Endothelial cell of umbilical vein (primary cell): ENCODE measurements at regions not wholly inside any gene's neighbourhood (a gene's known extent, or its start where the extent isn't known, plus 50 kb on each side); places are given as distances from the start of the nearest gene placed in this dataset.

Source experiments
- BruUV-seq: library from RNA; stranded (reverse); fragments of 400-500 nt; replicated peaks from 2 replicates; lab custom pipeline; 2021; lab: Mats Ljungman, UMichigan
- CTCF ChIA-PET: fragments of 300-600, 350-600 bp; sonication (Branson Sonifier 250); formaldehyde crosslinking; loops from one replicate; lab custom pipeline; 2021; ENCODE audit warnings: antibody characterized with exemption, inconsistent platforms; lab: Charles Lee
- POLR2A ChIA-PET: fragments of 300-600, 350-600 bp; sonication (Branson Sonifier 250); formaldehyde crosslinking; loops from one replicate; lab custom pipeline; 2021; ENCODE audit warnings: antibody characterized with exemption, inconsistent platforms; lab: Charles Lee
- DNase-seq: peaks from one replicate; pipeline ENCODE4 v3.0.0-alpha.2; 2011; ENCODE audit warnings: low read depth, low spot score
- FAIRE-seq: peaks from 2 replicates; lab custom pipeline; 2011; peaks lifted over from hg19 to GRCh38; lab: Jason Lieb, UNC
- H2AFZ ChIP-seq: 2 replicates; pipeline ENCODE4 v1.6.0; 2012; ENCODE audit warnings: low read depth, low read length, control low read depth, inconsistent platforms
- H3K27ac ChIP-seq: 2 replicates; pipeline ENCODE4 v1.5.1; 2011; ENCODE audit warnings: low read depth, mild to moderate bottlenecking, control low read depth, low read length, moderate library complexity; ENCODE audit not compliant: insufficient read depth
- H3K27me3 ChIP-seq, 2 experiments: 2 replicates each; pipeline versions ENCODE4 v1.6.0 to v1.6.1; 2011; ENCODE audit warnings: low read length in 2 of 2, mixed read lengths in 1 of 2; ENCODE audit not compliant: control insufficient read depth in 2 of 2, insufficient read depth in 2 of 2
- H3K36me3 ChIP-seq, 2 experiments: 2 replicates in 1 of 2; 3 replicates in 1 of 2; pipeline ENCODE4 v1.5.1; 2011; ENCODE audit warnings: low read length in 2 of 2, mild to moderate bottlenecking in 1 of 2, moderate library complexity in 1 of 2; ENCODE audit not compliant: control insufficient read depth in 2 of 2, insufficient read depth in 2 of 2; ENCODE audit errors: extremely low read depth in 1 of 2
- H3K4me1 ChIP-seq: 3 replicates; pipeline ENCODE4 v1.5.1; 2011; ENCODE audit warnings: mild to moderate bottlenecking, low read length; ENCODE audit not compliant: control insufficient read depth, insufficient read depth; ENCODE audit errors: extremely low read depth
- H3K4me2 ChIP-seq: 2 replicates; pipeline ENCODE4 v1.6.1; 2011; ENCODE audit warnings: low read length, control low read depth, mixed read lengths; ENCODE audit not compliant: insufficient read depth
- H3K4me3 ChIP-seq, 3 experiments: fragments of 200-600 bp in 1 of 3; sonication (generic), shearing (Covaris generic) in 1 of 3; replicated peaks in 1 of 3; 2 replicates each; pipeline ENCODE4 v1.5.1; 2011 to 2016; ENCODE audit warnings: control low read depth in 3 of 3, low read length in 3 of 3, mild to moderate bottlenecking in 2 of 3, inconsistent platforms in 1 of 3, low read depth in 1 of 3, moderate library complexity in 1 of 3; ENCODE audit not compliant: insufficient read depth in 1 of 3
- H3K79me2 ChIP-seq: 2 replicates; pipeline ENCODE4 v1.6.0; 2012; ENCODE audit warnings: low read length, inconsistent platforms; ENCODE audit not compliant: control insufficient read depth, insufficient read depth
- H3K9ac ChIP-seq: replicated peaks from 2 replicates; pipeline ENCODE3; 2011; ENCODE audit warnings: low read length, control low read depth; ENCODE audit not compliant: insufficient read depth; ENCODE audit errors: extremely low read depth
- H3K9me1 ChIP-seq: replicated peaks from 3 replicates; pipeline ENCODE4 v1.6.0; 2011; ENCODE audit warnings: mild to moderate bottlenecking, low read length; ENCODE audit not compliant: control insufficient read depth, insufficient read depth; ENCODE audit errors: extremely low read depth
- H3K9me3 ChIP-seq: replicated peaks from 2 replicates; pipeline ENCODE4 v1.5.1; 2012; ENCODE audit warnings: low read length, inconsistent platforms; ENCODE audit not compliant: control insufficient read depth, insufficient read depth
- H4K20me1 ChIP-seq: replicated peaks from 2 replicates; pipeline ENCODE3; 2011; ENCODE audit warnings: mild to moderate bottlenecking, low read length; ENCODE audit not compliant: control insufficient read depth, insufficient read depth; ENCODE audit errors: extremely low read depth
- EZH2 ChIP-seq: IDR thresholded peaks from 2 replicates; pipeline ENCODE4 v1.6.1; 2012; ENCODE audit warnings: borderline replicate concordance, low read depth, mild to moderate bottlenecking, moderate library complexity, low read length, inconsistent platforms; ENCODE audit not compliant: severe bottlenecking
- FOS ChIP-seq: IDR thresholded peaks from 2 replicates; pipeline ENCODE4 v1.6.1; 2011; ENCODE audit warnings: mild to moderate bottlenecking, low read length, moderate library complexity, borderline replicate concordance; ENCODE audit not compliant: insufficient read depth
- GATA2 ChIP-seq: IDR thresholded peaks from 2 replicates; pipeline ENCODE4 v1.7.0; 2011; ENCODE audit warnings: low read depth, mild to moderate bottlenecking, moderate library complexity, mixed read lengths, low read length; ENCODE audit not compliant: insufficient read length, insufficient read depth
- JUN ChIP-seq: IDR thresholded peaks from 2 replicates; pipeline ENCODE4 v1.6.1; 2011; ENCODE audit warnings: borderline replicate concordance, low read depth; ENCODE audit not compliant: insufficient read length, insufficient read depth
- MAX ChIP-seq: IDR thresholded peaks from 2 replicates; pipeline ENCODE4 v1.6.1; 2011; ENCODE audit not compliant: insufficient read depth, insufficient read length
- MYC ChIP-seq: IDR thresholded peaks from one replicate; pipeline ENCODE4 v1.6.1; 2011; ENCODE audit warnings: mild to moderate bottlenecking, low read depth, low read length
- POLR2A ChIP-seq: IDR thresholded peaks from 2 replicates; pipeline ENCODE4 v1.6.1; 2012; ENCODE audit warnings: low read depth, mild to moderate bottlenecking, control low read depth, low read length
- POLR2AphosphoS5 ChIP-seq: IDR thresholded peaks from 2 replicates; pipeline ENCODE4 v1.6.1; 2012; ENCODE audit warnings: low read depth, mild to moderate bottlenecking, control low read depth, low read length, moderate library complexity; ENCODE audit not compliant: insufficient read depth
- dilution Hi-C: fragments of 300-500 bp; cut with MboI; formaldehyde crosslinking; loops from one replicate; pipeline ENCODE4 v1.15.0; 2019; ENCODE audit warnings: low sequenced_read_pairs; ENCODE audit not compliant: extremely low pct_ligation_motif_present
- intact Hi-C: fragments of 100-400 bp; cut with micrococcal nuclease; formaldehyde crosslinking; loops from one replicate; pipeline ENCODE4 v1.10.0; 2022
- TF ChIP-seq, protein P1 (sequence below), 2 donors: IDR thresholded peaks; 1 replicate in 1 of 2; 2 replicates in 1 of 2; pipeline ENCODE4 v1.5.1; 2011; ENCODE audit warnings: low read length in 2 of 2, mild to moderate bottlenecking in 2 of 2, moderate library complexity in 2 of 2, control low read depth in 1 of 2, inconsistent platforms in 1 of 2, low read depth in 1 of 2; ENCODE audit not compliant: insufficient read depth in 1 of 2; ENCODE audit errors: extremely low read depth in 1 of 2

DNA sequence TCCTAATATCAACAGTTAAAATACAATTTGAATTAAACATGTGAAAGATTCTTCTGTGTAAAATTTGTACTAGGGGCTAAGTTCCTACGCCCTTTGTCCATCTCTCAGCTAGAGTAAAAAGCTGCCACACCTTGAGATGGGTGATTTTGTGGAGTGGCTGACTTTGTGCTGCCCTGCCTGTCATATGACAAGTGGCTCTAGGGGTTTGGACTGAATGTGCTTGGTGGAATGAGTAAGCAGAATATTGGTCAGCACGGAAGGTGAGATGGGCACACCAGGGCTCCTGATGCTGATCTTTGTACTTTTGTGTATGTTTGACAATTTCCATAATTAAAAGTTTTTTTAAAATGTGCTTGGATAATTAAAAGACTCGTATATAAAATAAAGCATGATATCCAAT lies 133.6 kb upstream of the SLC45A1 start:
- CTCF ChIA-PET: no interaction called here
- H3K79me2 ChIP-seq: no peaks in the 10 kb centered on the region
- intact Hi-C loops: loop anchor here (5.0 kb wide), 1 partner anchor 137 kb away; no protein-coding TSS in a partner anchor
- no peak overlapping the region for H3K4me2 ChIP-seq
- no peak overlapping the region for H3K4me3 ChIP-seq
- no TSS peak for BruUV-seq
- no peaks in the 10 kb centered on the region for H4K20me1 ChIP-seq
- no peaks in the 10 kb centered on the region for H3K9me3 ChIP-seq
- TF ChIP-seq MAX (no peak), JUN (no peak), POLR2AphosphoS5 (no peak), EZH2 (no peak), MYC (no peak), POLR2A (no peak), GATA2 (no peak), FOS (no peak)
- TF ChIP-seq, protein P1, sequence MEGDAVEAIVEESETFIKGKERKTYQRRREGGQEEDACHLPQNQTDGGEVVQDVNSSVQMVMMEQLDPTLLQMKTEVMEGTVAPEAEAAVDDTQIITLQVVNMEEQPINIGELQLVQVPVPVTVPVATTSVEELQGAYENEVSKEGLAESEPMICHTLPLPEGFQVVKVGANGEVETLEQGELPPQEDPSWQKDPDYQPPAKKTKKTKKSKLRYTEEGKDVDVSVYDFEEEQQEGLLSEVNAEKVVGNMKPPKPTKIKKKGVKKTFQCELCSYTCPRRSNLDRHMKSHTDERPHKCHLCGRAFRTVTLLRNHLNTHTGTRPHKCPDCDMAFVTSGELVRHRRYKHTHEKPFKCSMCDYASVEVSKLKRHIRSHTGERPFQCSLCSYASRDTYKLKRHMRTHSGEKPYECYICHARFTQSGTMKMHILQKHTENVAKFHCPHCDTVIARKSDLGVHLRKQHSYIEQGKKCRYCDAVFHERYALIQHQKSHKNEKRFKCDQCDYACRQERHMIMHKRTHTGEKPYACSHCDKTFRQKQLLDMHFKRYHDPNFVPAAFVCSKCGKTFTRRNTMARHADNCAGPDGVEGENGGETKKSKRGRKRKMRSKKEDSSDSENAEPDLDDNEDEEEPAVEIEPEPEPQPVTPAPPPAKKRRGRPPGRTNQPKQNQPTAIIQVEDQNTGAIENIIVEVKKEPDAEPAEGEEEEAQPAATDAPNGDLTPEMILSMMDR (IDR thresholded peaks at IDR 0.05; ENCODE audit: extremely low read depth in 1 of 2, insufficient read depth in 1 of 2, low read depth in 1 of 2, low read length in 2 of 2): no peak
- no peak for FAIRE-seq
- no peak overlapping the region for H3K27ac ChIP-seq
- POLR2A ChIA-PET: no interaction called here
- H3K9me1 ChIP-seq: no peaks in the 10 kb centered on the region
- H3K4me1 ChIP-seq: peaks cover 21% of the 10 kb centered on the region
- no peak for DNase-seq
- dilution Hi-C loops: no loop called here
- H3K36me3 ChIP-seq: no peaks in the 10 kb centered on the region
- no peaks in the 10 kb centered on the region for H3K27me3 ChIP-seq
- no peak overlapping the region for H3K9ac ChIP-seq
- no peak overlapping the region for H2AFZ ChIP-seq
